ENCODE measurements at regions not wholly inside any gene's neighbourhood (a gene's known extent, or its start where the extent isn't known, plus 50 kb on each side); places are given as distances from the start of the nearest gene placed in this dataset.

DNA sequence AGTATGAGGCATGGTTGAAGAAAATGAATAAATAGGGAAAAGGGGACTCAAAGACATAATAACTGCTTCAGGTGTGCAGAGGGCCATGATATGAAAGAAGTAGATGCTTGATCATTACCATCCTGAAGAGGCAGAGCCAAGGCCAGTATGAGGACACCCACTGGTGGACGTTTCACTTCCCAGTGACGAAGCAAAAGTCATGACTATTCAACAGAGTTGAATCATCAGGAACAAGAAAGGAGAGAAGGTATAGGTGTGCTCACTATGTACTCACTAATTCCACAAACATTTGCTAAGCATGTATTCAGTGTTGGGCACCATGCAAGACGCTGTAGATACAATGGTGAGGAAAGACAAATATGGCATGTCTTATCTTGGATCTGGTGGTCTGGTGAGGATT, 319.2 kb upstream of the RUNX1 start:
- TF ChIP-seq, protein P1, sequence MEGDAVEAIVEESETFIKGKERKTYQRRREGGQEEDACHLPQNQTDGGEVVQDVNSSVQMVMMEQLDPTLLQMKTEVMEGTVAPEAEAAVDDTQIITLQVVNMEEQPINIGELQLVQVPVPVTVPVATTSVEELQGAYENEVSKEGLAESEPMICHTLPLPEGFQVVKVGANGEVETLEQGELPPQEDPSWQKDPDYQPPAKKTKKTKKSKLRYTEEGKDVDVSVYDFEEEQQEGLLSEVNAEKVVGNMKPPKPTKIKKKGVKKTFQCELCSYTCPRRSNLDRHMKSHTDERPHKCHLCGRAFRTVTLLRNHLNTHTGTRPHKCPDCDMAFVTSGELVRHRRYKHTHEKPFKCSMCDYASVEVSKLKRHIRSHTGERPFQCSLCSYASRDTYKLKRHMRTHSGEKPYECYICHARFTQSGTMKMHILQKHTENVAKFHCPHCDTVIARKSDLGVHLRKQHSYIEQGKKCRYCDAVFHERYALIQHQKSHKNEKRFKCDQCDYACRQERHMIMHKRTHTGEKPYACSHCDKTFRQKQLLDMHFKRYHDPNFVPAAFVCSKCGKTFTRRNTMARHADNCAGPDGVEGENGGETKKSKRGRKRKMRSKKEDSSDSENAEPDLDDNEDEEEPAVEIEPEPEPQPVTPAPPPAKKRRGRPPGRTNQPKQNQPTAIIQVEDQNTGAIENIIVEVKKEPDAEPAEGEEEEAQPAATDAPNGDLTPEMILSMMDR (IDR thresholded peaks at IDR 0.05 in 4 of 5, conservative IDR thresholded peaks at IDR 0.05 in 1 of 5) = no peak
- TF ChIP-seq POLR2A (IDR thresholded peaks at IDR 0.05) = no peak
